Progenitor cell of endocrine pancreas (in vitro differentiated cells): ENCODE measurements at regions not wholly inside any gene's neighbourhood (a gene's known extent, or its start where the extent isn't known, plus 50 kb on each side); places are given as distances from the start of the nearest gene placed in this dataset.

ENCODE experiments used
- DNase-seq: peaks from one replicate; pipeline ENCODE4 v3.0.0; 2021; ENCODE audit warnings: low spot score; ENCODE audit not compliant: unreplicated experiment
- H3K27ac Mint-ChIP-seq: 2 replicates; pipeline ENCODE4 v1.8.0; 2021; ENCODE audit warnings: mild to moderate bottlenecking, moderate library complexity, mixed read lengths
- H3K27me3 Mint-ChIP-seq: 2 replicates; pipeline ENCODE4 v1.8.0; 2021; ENCODE audit warnings: mixed read lengths
- H3K36me3 Mint-ChIP-seq: 2 replicates; pipeline ENCODE4 v1.8.0; 2022; ENCODE audit warnings: mixed read lengths; ENCODE audit not compliant: insufficient read depth
- H3K4me1 Mint-ChIP-seq: 2 replicates; pipeline ENCODE4 v1.8.0; 2021; ENCODE audit warnings: low read depth, mixed read lengths
- H3K4me3 Mint-ChIP-seq: 2 replicates; pipeline ENCODE4 v1.8.0; 2021; ENCODE audit warnings: low read depth, mild to moderate bottlenecking, moderate library complexity, mixed read lengths
- H3K9me3 Mint-ChIP-seq: 2 replicates; pipeline ENCODE4 v1.8.0; 2021; ENCODE audit warnings: low read depth, mixed read lengths
- TF ChIP-seq, protein P1 (sequence below): fragments of 200-600 bp; sonication (generic); IDR thresholded peaks from one replicate; pipeline ENCODE4 v1.5.0; 2021; ENCODE audit warnings: antibody characterized with exemption, mild to moderate bottlenecking; ENCODE audit not compliant: unreplicated experiment

DNA sequence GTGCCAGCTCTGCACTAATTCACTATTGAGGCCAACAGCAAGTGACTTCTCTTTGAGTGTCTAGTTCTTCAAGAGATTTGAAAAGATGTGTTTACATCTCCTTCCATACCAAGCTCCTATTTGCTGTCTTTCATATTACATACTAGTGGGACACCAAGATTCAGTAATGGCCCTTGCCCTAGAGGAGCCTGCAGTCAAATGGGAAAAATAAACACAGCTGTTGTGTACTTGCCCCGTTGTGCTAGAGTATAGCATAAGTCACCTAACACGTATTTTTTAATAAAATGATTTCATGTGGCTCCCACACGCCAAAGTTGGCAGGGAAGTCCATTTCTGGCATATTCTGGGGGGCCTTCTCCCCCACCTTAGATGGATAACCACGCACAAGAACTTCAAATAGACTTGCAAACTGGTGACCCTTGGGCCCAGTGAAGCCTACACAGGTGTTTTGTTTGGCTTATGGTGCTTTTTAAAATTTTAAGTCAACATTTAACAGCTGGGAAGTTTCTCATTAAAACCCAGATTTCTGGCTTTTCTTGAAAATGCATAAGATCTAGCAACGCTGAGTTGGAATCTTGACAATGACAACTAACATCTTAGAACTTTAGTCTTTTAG is 95.3 kb upstream of the LPP start:
- Mint-ChIP-seq H3K36me3 (no peaks in the 10 kb centered on the region), H3K4me3 (no peak overlapping the region)
- no peak for DNase-seq

DNA sequence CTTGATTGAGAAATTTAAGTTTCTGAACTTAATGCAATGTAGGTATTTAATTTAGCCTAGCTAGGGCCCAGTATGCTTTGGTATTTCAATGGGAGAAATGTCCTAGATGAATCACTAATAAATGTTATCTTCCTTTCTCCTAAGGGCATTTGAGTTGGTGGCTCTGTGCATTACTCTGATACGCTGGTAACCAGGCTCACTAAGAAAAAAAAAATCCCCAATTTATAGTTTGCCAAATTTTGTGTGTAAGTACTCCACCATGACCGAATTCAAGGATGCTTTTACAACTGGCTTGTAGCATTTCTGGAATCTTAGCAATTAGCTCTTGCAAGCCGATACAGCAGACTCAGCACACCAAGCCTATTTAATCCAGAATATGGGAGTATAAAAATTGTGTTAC is 94.6 kb upstream of the LPP start:
- peaks cover 12% of the 10 kb centered on the region for H3K27me3 Mint-ChIP-seq
- no peak for DNase-seq
- TF ChIP-seq, protein P1, sequence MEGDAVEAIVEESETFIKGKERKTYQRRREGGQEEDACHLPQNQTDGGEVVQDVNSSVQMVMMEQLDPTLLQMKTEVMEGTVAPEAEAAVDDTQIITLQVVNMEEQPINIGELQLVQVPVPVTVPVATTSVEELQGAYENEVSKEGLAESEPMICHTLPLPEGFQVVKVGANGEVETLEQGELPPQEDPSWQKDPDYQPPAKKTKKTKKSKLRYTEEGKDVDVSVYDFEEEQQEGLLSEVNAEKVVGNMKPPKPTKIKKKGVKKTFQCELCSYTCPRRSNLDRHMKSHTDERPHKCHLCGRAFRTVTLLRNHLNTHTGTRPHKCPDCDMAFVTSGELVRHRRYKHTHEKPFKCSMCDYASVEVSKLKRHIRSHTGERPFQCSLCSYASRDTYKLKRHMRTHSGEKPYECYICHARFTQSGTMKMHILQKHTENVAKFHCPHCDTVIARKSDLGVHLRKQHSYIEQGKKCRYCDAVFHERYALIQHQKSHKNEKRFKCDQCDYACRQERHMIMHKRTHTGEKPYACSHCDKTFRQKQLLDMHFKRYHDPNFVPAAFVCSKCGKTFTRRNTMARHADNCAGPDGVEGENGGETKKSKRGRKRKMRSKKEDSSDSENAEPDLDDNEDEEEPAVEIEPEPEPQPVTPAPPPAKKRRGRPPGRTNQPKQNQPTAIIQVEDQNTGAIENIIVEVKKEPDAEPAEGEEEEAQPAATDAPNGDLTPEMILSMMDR: no peak
- H3K36me3 Mint-ChIP-seq: no peaks in the 10 kb centered on the region
- H3K4me3 Mint-ChIP-seq: no peak overlapping the region
- H3K9me3 Mint-ChIP-seq: no peaks in the 10 kb centered on the region
- H3K4me1 Mint-ChIP-seq: peaks cover 12% of the 10 kb centered on the region
- H3K27ac Mint-ChIP-seq: no peak overlapping the region

More for the DNA sequence above, 95.3 kb upstream of the LPP start:
- no peaks in the 10 kb centered on the region for H3K9me3 Mint-ChIP-seq
- H3K27me3 Mint-ChIP-seq: peaks cover 15% of the 10 kb centered on the region
- TF ChIP-seq, protein P1: no peak
- no peak overlapping the region for H3K27ac Mint-ChIP-seq
- peaks cover 6% of the 10 kb centered on the region for H3K4me1 Mint-ChIP-seq

- DNase-seq: no peak
- H3K27ac Mint-ChIP-seq: no peak overlapping the region
- peaks cover 21% of the 10 kb centered on the region for H3K4me1 Mint-ChIP-seq
- H3K36me3 Mint-ChIP-seq: no peaks in the 10 kb centered on the region
- TF ChIP-seq, protein P1: no peak
- no peak overlapping the region for H3K4me3 Mint-ChIP-seq
- peaks cover 8% of the 10 kb centered on the region for H3K27me3 Mint-ChIP-seq
- no peaks in the 10 kb centered on the region for H3K9me3 Mint-ChIP-seq
Measured at GRCh38 chr3:188060264-188060835, 93.6 kb upstream of the LPP start.

- TF ChIP-seq, protein P1: no peak
- Mint-ChIP-seq H3K27ac (no peak overlapping the region), H3K4me3 (no peak overlapping the region), H3K27me3 (peaks cover 8% of the 10 kb centered on the region), H3K9me3 (no peaks in the 10 kb centered on the region), H3K36me3 (no peaks in the 10 kb centered on the region), H3K4me1 (peaks cover 27% of the 10 kb centered on the region)
- DNase-seq: no peak
Measured at GRCh38 chr3:188060840-188061544, 93.0 kb upstream of the LPP start.

- TF ChIP-seq, protein P1: no peak
- Mint-ChIP-seq H3K36me3 (no peaks in the 10 kb centered on the region), H3K27me3 (peaks cover 8% of the 10 kb centered on the region), H3K4me1 (peaks cover 30% of the 10 kb centered on the region), H3K9me3 (no peaks in the 10 kb centered on the region), H3K27ac (no peak overlapping the region), H3K4me3 (no peak overlapping the region)
- DNase-seq: no peak
Measured at GRCh38 chr3:188062216-188062615, 91.7 kb upstream of the LPP start.
